CD14-positive monocyte (primary cell): ENCODE measurements at regions not wholly inside any gene's neighbourhood (a gene's known extent, or its start where the extent isn't known, plus 50 kb on each side); places are given as distances from the start of the nearest gene placed in this dataset.

Source experiments
- DNase-seq, 3 donors: peaks; one replicate each; pipeline ENCODE4 v3.0.0-alpha.2; 2011 to 2022
- H2AFZ ChIP-seq: 2 replicates; pipeline ENCODE4 v1.6.0; 2012; ENCODE audit warnings: mild to moderate bottlenecking, low read depth, low read length, inconsistent platforms; ENCODE audit not compliant: insufficient read depth, poor library complexity, severe bottlenecking
- H3K27ac ChIP-seq, 2 donors: 1 replicate in 1 of 2; 2 replicates in 1 of 2; pipeline ENCODE4 v1.5.1; 2012 to 2013; ENCODE audit warnings: low read length in 2 of 2, control low read depth in 1 of 2, inconsistent platforms in 1 of 2, low read depth in 1 of 2, mild to moderate bottlenecking in 1 of 2
- H3K27me3 ChIP-seq, 2 donors: one replicate each; pipeline versions ENCODE4 v1.6.0 to v1.6.1; 2011 to 2013; ENCODE audit warnings: low read length in 2 of 2; ENCODE audit not compliant: control insufficient read depth in 2 of 2, insufficient read depth in 2 of 2
- H3K36me3 ChIP-seq, 2 donors: replicated peaks in 1 of 2; 1 replicate in 1 of 2; 2 replicates in 1 of 2; pipeline versions ENCODE4 v1.5.1 to v1.6.1; 2012 to 2013; ENCODE audit warnings: low read length in 2 of 2, control low read depth in 1 of 2, inconsistent platforms in 1 of 2, mild to moderate bottlenecking in 1 of 2; ENCODE audit not compliant: insufficient read depth in 2 of 2, control insufficient read depth in 1 of 2
- H3K4me1 ChIP-seq, 2 donors: 1 replicate in 1 of 2; 2 replicates in 1 of 2; pipeline versions ENCODE4 v1.5.1 to v1.6.1; 2012 to 2013; ENCODE audit warnings: low read length in 2 of 2, control low read depth in 1 of 2, inconsistent platforms in 1 of 2, mild to moderate bottlenecking in 1 of 2, moderate library complexity in 1 of 2; ENCODE audit not compliant: insufficient read depth in 2 of 2, control insufficient read depth in 1 of 2
- H3K4me2 ChIP-seq: replicated peaks from 2 replicates; pipeline ENCODE3; 2012; ENCODE audit warnings: low read length, moderate library complexity, mild to moderate bottlenecking; ENCODE audit not compliant: poor library complexity, severe bottlenecking; ENCODE audit errors: extremely low read depth
- H3K4me3 ChIP-seq, 3 experiments: fragments of 200-600 bp in 1 of 3; sonication (generic) in 1 of 3; replicated peaks in 1 of 3; 1 replicate in 2 of 3; 2 replicates in 1 of 3; pipeline ENCODE4 v1.5.1; 2011 to 2013; ENCODE audit warnings: low read length in 3 of 3, mild to moderate bottlenecking in 3 of 3, control low read depth in 2 of 3, low read depth in 2 of 3, inconsistent platforms in 1 of 3, moderate library complexity in 1 of 3
- H3K79me2 ChIP-seq: 2 replicates; pipeline ENCODE4 v1.6.0; 2012; ENCODE audit warnings: mild to moderate bottlenecking, control low read depth, inconsistent platforms, low read length, moderate library complexity; ENCODE audit not compliant: insufficient read depth
- H3K9ac ChIP-seq: 2 replicates; pipeline ENCODE4 v1.6.0; 2017; ENCODE audit warnings: low read length, mild to moderate bottlenecking; ENCODE audit not compliant: insufficient read depth, poor library complexity, severe bottlenecking
- H3K9me3 ChIP-seq, 2 donors: replicated peaks in 1 of 2; 1 replicate in 1 of 2; 2 replicates in 1 of 2; pipeline versions ENCODE4 v1.5.1 to v1.6.1; 2012 to 2013; ENCODE audit warnings: low read length in 2 of 2, control low read depth in 1 of 2; ENCODE audit not compliant: control insufficient read depth in 1 of 2, insufficient read depth in 1 of 2
- H4K20me1 ChIP-seq: 2 replicates; pipeline ENCODE4 v1.6.0; 2012; ENCODE audit warnings: mild to moderate bottlenecking, low read length, control low read depth, moderate library complexity; ENCODE audit not compliant: insufficient read depth
- H3K27ac Mint-ChIP-seq, 7 donors: one replicate each; pipeline ENCODE4 v1.8.0; 2020; ENCODE audit warnings: mild to moderate bottlenecking in 7 of 7, mixed read lengths in 7 of 7, moderate library complexity in 6 of 7, inconsistent platforms in 2 of 7
- H3K27me3 Mint-ChIP-seq, 3 donors: one replicate each; pipeline ENCODE4 v1.8.0; 2021 to 2022; ENCODE audit warnings: low read depth in 3 of 3, mild to moderate bottlenecking in 3 of 3, mixed read lengths in 3 of 3, moderate library complexity in 3 of 3, inconsistent platforms in 1 of 3
- H3K36me3 Mint-ChIP-seq, 2 donors: one replicate each; pipeline ENCODE4 v1.8.0; 2020; ENCODE audit warnings: mixed read lengths in 2 of 2, inconsistent platforms in 1 of 2, mild to moderate bottlenecking in 1 of 2
- H3K4me1 Mint-ChIP-seq: one replicate; pipeline ENCODE4 v1.8.0; 2020; ENCODE audit warnings: mild to moderate bottlenecking, mixed read lengths
- H3K4me3 Mint-ChIP-seq, 2 donors: one replicate each; pipeline ENCODE4 v1.8.0; 2020; ENCODE audit warnings: mild to moderate bottlenecking in 2 of 2, mixed read lengths in 2 of 2, moderate library complexity in 1 of 2
- H3K9me3 Mint-ChIP-seq, 7 donors: one replicate each; pipeline ENCODE4 v1.8.0; 2020 to 2022; ENCODE audit warnings: mixed read lengths in 7 of 7, mild to moderate bottlenecking in 6 of 7, moderate library complexity in 6 of 7, inconsistent platforms in 2 of 7
- CTCF ChIP-seq: fragments of 200-600 bp; IDR thresholded peaks from one replicate; pipeline ENCODE4 v1.8.0; 2022; ENCODE audit warnings: antibody characterized with exemption, mild to moderate bottlenecking
- WGBS: methylation state at CpG from one replicate; pipeline ENCODE4 v1.1.5; 2013; ENCODE audit warnings: missing lambda C conversion rate; ENCODE audit not compliant: insufficient coverage; 5-methylcytosine and 5-hydroxymethylcytosine counted together
- intact Hi-C, 2 donors: fragments of 100-400 bp; cut with micrococcal nuclease; formaldehyde crosslinking; loops; one replicate each; pipeline versions ENCODE4 v1.15.0 to v1.15.1; 2023

- H3K27me3 Mint-ChIP-seq = peaks cover 0 to 4% (median 0%) of the 10 kb centered on the region in 3 donors
- H3K4me1 Mint-ChIP-seq = no peaks in the 10 kb centered on the region
Measured at GRCh38 chr6:169019727-169020491, 233.7 kb downstream of the THBS2 start.

GRCh38 chr6:169019111-169019510 lies 234.5 kb downstream of the THBS2 start:
- intact Hi-C loops = no loop called here
- no peaks in the 10 kb centered on the region for H4K20me1 ChIP-seq
- no peaks in the 10 kb centered on the region for H3K27me3 ChIP-seq
- TF ChIP-seq CTCF = no peak
- no peak overlapping the region for H3K4me2 ChIP-seq
- no peak for DNase-seq
- 100% methylated on average over 1 of the region's 3 CpGs for WGBS
- Mint-ChIP-seq H3K9me3 (peaks cover 13 to 35% (median 18%) of the 10 kb centered on the region in 7 donors), H3K4me1 (no peaks in the 10 kb centered on the region), H3K4me3 (no peak overlapping the region), H3K36me3 (no peaks in the 10 kb centered on the region), H3K27ac (no peak overlapping the region), H3K27me3 (peaks cover 0 to 4% (median 0%) of the 10 kb centered on the region in 3 donors)
- no peak overlapping the region for H3K27ac ChIP-seq
- H2AFZ ChIP-seq = no peak overlapping the region
- H3K9ac ChIP-seq = no peak overlapping the region
- no peaks in the 10 kb centered on the region for H3K36me3 ChIP-seq
- peaks cover 19 to 25% of the 10 kb centered on the region in 2 donors for H3K9me3 ChIP-seq
- H3K4me3 ChIP-seq = no peak overlapping the region
- no peaks in the 10 kb centered on the region for H3K79me2 ChIP-seq
- H3K4me1 ChIP-seq = no peaks in the 10 kb centered on the region

More at GRCh38 chr6:169019727-169020491, 233.7 kb downstream of the THBS2 start:
- Mint-ChIP-seq H3K36me3 (no peaks in the 10 kb centered on the region), H3K9me3 (peaks cover 12 to 36% (median 14%) of the 10 kb centered on the region in 7 donors), H3K27ac (no peak overlapping the region), H3K4me3 (no peak overlapping the region)
- Histone ChIP-seq H3K79me2 (no peaks in the 10 kb centered on the region), H3K27ac (no peak overlapping the region), H3K4me1 (no peaks in the 10 kb centered on the region), H3K4me3 (no peak overlapping the region), H3K4me2 (no peak overlapping the region), H3K9me3 (peaks cover 27 to 30% of the 10 kb centered on the region in 2 donors), H3K9ac (no peak overlapping the region), H3K36me3 (no peaks in the 10 kb centered on the region), H3K27me3 (no peaks in the 10 kb centered on the region), H2AFZ (no peak overlapping the region), H4K20me1 (no peaks in the 10 kb centered on the region)
- WGBS = 90% methylated on average over 4 of the region's 9 CpGs
- no peak for TF ChIP-seq CTCF
- DNase-seq = no peak
- intact Hi-C loops = no loop called here
